Skin of body (tissue), 1 donor: ENCODE measurements at regions not wholly inside any gene's neighbourhood (a gene's known extent, or its start where the extent isn't known, plus 50 kb on each side); places are given as distances from the start of the nearest gene placed in this dataset.
"Not testable (repeated sequence)": the region's sequence is repeated elsewhere in the genome, so short reads cannot be mapped to it uniquely, and the experiment has no call there.

Experiments
- DNase-seq: peaks from one replicate; lab custom pipeline; 2025; lab: John Stamatoyannopoulos, UW

DNA sequence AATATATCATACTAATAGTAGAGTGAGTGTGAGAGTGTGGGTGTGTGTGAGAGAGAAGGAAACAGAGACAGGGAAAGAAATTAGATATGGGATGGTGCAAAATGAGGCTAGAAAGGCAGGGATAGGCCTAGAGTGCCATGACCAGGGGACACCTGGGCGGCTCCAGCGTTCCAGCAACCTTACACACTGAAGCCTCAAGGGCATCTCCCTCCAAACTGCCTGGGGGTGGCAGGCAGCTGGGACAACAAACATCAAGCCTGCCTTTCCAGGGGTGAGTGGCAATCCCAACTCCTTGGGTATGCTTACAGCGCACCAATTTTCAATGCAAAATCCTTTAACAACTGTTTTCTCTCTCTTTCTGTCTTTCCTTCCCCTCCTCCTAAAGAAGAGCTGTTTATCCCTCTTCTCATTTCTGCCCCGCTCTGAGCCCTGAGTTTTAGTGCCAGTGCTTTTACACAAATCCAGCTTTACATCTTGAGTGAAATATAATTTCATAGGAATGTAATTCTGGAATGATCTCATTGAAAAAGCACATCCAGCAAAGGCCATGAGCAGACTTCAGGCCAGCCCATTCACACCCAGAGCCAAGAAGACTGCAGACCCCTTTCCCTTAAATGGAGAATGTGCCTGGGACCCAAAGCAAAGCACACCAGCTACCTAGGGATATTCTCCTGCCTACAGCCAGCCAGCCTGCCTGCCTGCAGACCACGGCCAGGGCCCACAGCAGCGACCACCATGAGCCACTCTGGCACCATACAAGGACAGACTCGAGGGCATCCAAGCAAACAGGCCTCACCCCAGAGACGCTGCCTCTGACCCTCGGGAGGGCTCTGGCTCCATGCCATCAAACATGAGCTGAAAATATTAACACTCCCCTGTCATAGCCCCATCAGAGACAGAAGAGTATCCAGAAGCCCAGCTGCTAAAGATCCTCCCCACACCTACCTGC, 90.3 kb downstream of the RPL27A start:
- peak; percentile 46 for DNase-seq

DNA sequence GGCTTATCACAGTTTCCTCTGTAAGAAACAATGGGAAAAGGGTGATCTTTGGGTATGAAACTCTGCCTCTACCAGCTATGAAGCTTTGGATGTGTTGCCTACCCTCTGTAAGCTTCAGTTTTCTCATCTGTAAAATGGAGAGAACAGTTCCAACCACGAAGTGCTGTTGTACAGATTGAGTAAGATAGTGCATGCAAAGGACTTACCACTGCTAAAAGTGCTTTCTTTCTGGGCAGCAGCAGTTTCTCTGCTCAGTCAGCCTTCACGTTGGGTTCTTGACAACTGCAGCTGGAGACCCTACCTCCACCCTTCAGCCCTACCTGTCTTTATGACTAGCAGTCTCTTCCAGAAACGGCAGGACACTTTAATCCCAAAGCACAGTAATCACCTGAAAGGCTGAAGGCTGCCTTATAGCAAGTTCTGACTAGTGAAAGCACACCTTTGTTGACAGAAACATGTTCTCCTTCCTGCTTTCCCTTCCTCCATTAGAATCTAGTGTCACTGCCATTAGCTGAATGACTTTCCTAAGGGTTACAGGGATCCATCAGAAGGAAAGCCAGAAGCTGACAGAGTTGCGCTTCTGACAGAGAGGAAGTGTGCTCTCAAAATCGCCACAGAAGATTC, 91.4 kb downstream of the RPL27A start:
- DNase-seq: no peak

DNA sequence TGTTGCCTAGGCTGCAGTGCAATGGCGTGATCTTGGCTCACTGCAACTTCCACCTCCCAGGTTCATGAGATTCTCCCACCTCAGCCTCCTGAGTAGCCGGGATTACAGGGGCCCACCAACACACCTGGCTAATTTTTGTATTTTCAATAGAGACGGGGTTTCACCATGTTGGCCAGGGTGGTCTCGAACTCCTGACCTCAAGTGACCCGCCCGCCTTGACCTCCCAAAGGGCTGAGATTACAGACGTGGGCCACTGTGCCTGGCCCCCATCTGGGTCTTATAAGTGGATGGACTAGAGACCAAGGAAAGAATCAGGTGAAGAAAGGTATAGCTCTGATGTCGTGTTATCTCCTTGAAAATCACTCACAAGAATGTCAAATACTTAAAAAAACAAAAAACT, 92.3 kb downstream of the RPL27A start:
- DNase-seq: not testable (repeated sequence)

DNA sequence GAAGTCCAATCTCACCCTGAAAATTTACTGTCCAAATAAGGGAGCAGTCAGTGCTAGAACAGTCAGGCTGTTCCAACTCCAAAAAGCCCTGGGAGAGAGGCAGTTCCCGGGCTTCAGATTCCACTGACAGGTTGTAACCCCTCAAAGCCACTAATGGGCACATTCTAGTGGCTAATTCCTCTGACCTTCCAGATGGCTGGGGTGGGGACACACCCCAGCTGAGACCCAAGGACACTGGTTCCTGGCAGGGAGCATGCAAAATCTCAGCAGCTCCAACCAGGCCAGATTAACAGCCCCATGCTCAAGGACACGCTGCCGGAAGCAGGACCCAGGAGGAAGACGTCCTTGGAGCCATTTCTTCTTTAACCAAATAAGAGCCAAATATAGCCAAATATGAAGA, 92.7 kb downstream of the RPL27A start:
- no peak for DNase-seq

DNA sequence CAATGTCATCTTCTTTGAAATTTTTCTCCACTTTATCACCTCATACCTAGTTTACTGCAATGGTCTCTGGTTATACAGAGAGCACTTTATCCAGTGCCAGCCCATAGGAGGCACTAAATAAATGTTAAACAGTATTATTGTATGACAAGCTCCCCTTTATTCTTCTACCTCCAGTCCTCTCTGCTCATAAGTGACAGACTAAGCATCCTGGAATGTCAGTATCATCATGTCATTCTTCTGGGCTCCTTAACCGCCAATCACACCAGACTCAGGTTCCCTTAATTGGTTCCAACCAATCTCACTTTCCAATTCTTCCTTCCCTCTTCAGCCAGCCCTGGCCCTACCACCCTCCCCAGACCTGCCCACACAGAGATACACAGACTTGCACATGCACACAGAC, 93.1 kb downstream of the RPL27A start:
- DNase-seq: no peak

DNA sequence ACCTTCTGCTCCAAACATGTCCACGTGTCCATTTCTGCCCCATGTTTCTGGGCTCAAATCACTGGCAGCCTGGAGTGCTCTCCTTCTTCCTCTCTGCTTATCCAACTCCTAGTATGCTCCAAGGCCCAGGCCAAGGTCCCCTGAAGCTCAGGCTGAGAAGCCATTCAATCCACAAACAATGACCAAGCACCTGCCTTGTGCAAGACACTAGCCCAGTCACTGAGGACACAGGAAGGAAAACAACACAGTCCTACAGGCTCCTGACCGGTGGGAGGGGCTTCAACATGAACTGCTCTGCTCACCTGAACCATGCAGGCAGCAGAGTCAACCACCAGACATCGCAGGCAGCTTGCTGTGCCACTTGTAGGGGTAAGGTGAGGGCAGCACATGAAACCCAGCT, 93.6 kb downstream of the RPL27A start:
- no peak for DNase-seq

DNA sequence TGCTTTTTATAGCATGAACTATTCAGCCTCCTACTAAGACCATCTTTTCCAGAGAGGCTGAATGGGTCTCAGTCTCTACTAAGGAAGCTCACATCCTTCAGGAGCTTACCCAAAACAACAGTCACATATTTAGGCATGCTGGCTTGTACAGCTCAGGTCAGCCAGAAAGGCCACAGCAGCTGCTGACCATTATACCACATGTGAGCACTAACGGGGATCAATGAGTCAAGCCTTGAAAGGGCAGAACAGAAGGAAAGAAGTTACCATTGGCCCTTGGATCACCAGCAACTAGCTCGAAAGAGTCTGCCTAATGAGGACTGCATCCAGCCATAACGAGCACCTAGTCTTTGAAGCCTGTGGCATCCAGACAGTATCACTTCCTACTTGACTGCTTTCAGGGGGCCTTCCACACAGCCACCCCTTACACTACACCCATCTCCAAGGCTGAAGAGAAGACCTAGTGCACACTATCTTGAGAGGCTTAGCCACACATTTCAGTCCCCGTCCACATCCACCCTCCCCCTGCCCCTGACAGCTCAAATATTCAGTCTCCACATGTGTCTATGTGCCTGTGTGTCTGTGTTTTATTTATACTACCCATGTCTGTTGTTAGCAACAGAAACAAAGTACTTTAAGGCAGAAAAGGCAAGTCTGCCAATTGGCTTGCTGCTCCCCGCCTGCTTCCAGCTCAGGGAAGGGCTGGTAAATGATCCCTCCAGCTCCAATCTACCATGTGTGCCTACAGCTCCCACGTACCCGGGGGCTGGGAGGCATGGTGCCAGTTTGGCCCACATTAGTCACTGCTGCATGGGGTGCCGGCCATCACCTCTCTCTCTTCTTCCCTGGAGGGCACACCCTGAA, 95.5 kb downstream of the RPL27A start:
- peak; percentile 84 for DNase-seq

DNA sequence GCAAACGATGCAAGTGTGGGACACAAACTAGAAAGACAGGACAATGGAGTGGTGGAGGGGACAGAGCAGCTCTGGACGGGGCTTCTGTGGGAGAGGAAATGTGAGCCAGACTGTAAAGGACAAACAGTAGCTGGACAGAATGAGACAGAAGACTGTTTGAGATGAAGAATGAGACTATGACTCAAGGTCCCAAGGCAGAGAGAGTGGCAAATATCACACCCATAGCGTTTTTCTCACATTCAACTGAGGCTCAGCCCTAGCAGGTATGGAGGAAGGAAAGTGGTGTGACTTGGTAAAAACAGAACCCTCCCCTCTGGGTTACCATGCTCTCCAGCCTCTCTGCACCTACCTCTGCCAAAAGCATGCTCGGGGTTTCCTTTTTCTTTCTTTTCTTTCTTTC, 96.5 kb downstream of the RPL27A start:
- no peak for DNase-seq

DNA sequence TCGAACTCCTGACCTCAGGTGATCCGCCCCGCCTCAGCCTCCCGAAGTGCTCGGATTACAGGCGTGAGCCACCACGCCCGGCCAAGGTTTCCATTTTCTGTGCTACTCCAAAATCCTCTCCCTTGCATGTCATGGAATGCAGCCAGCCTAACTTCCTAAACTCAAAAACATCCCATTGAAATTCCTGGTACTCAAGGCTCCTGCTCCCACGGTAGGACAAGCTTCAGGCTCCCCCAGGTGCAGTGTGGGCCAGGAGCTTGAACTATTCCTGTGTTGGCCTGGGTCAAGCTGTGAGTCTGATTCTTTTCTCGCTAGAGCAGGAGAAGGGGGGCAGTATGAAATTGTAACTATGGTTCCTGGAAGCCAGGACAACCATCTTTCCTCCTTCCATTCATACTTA, 97.1 kb downstream of the RPL27A start:
- DNase-seq: no peak

DNA sequence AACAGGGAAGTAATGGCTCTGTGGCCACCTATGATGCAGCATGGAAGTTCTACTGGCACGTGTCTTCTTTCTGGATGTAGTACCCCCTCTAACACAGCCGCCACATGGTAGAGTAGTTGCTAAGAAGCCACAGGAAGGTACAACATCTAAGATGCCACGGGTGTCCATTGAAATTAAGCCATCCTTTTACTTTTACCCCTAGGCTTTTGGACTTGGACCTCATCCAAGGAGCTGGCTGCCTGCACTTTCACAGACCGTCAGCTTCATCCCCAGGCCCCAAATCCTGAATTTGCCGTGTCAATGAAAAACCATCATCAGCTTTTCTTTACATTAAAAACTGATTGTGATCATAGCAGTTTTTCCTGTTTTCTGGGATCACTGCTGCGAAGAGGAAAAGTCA, 102.4 kb downstream of the RPL27A start:
- DNase-seq: no peak

DNA sequence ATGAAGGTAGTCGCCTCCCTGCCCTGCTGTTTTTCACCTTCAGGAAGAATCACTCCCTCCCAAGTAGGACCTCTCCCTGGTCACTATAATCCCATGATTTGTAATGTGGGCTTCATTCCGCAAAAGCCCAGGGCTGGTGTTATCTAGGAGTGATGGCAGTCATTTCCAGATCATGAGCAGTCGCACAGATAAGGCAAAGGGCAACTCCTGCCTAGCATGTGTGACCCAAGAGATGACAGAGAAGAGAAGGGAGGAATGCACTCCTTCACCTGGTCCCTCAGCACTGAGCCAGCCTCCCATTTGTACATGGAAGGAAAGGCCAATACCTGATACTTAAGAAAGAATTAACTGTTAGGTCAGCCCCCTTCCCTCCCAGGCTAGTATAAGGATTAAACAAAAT, 102.9 kb downstream of the RPL27A start:
- DNase-seq: no peak

DNA sequence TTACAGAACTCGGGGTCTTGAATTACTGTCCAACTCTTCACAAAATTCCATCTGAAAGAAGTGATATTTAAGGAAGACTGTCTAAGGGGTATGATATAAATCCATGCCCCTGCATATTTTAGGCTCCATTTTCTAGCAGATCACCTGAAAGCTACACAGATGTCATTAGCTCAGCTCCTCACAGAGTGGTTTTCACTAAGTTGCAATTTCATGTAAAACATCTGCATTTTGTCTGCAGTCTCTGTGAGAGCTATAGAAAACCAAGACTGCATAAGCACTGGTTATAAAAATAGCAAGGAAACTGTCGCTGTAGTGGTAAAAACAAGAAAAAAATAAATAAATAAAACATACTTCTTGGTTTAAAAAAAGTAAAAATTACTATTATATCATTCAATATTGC, 103.4 kb downstream of the RPL27A start:
- DNase-seq: no peak

DNA sequence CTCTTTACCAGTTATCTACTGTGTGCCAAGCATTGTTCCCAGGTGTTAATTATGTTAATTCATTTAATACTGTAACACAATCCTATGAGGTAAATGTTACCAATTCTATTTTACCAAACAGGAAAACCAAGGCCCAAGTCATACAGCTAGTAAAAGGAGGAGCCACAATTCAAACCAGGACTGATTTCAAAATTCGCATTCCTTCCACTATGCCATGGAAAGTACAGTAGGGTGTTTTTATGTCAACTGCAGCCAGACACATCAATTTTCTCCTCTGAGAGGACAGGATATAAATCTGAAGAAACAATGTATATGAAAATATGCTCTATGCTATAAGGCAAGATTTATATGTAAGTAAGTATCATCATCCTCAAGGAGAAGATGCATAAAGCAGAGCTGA, 104.3 kb downstream of the RPL27A start:
- DNase-seq: peak; percentile 46

DNA sequence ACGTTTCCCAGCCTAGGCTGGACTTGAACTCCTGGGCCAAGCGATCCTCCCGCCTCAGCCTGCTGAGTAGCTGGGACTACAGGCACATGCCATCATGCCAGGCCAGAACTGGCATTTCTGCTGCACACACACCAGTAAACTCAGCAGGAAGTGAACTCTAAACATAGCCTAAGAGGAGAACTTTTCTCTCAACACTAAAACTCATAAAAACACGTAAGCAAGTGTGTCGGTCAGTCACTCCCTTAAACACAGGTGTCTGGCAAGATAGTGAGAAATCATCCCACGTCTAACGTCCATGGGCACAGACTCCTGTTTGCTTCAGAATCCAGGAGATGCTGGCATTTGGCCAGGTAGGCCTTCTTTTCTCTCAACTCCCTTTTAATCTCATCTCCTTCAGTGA, 104.8 kb downstream of the RPL27A start:
- DNase-seq: no peak

DNA sequence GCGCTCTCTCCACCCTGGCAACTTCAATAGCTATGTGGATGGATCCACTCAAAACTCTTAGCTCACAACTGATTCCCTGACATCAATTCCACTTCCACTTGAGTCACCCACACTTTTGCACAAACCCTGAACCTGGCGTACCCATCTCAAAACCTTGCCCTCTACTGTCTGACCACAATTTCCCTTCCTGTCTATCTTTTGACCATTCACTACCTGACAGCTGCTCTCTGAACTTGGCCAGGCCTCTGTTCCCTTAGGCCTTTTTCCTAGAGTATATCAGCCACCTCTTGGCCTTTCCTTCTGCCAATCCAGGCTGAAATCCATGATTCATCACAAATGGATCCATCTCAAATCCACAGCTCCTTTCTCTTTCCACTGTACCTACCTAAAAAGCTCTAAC, 106.0 kb downstream of the RPL27A start:
- no peak for DNase-seq

DNA sequence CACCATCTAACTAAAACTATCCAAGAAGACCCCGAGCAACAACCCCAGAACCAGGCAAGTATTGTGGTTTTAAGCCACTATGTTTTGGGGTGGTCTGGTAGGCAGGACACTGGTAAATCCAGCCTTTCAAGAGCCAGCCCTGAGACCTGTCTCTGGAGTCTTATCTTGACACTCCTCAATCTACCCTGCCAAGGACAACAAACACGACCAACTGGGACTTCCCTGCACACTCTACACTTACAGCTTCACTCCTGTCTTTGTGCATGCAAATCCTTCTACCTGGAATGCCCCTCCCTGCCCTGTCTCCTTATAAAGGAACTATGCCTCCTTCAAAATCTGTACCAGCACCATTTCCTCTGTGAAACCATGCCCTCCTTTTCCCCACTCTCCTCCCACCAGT, 107.3 kb downstream of the RPL27A start:
- no peak for DNase-seq

DNA sequence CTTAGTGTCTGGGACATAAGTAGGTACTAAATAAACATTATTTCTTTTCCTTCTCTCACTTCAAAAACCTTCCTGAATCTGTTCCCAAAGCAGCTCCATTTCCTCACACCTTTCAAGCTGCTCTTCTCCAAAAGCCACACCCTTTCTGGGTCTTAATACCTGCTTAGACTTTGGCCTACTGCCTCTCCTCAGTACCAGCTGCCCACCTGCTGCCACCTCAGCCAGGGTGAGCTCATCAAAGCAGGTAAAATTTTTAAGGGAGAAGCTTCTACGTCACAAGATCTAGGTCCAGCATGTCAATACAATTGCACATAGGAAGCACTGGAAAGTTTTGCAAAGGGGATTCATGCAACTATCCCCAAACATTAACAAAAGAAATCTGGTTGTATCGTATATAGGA, 108.4 kb downstream of the RPL27A start:
- no peak for DNase-seq

DNA sequence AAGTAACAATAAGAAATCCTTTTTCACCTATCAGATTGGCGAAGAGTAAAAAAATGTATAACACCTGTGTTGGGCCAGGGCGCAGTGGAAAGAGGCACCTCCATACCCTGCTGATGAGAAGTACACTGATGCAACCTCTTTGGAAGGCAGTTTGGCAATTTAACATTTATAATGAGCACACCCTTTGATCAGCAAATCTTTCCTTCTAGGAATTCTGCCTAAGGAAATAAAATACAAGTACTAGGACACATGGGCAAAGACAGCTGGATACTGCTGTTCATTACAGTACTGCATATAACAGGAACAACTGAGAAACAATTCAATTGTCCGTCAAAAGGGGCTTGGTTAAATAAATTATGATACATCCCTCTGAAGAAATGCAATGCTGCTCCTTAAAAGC, 110.1 kb downstream of the RPL27A start:
- no peak for DNase-seq

DNA sequence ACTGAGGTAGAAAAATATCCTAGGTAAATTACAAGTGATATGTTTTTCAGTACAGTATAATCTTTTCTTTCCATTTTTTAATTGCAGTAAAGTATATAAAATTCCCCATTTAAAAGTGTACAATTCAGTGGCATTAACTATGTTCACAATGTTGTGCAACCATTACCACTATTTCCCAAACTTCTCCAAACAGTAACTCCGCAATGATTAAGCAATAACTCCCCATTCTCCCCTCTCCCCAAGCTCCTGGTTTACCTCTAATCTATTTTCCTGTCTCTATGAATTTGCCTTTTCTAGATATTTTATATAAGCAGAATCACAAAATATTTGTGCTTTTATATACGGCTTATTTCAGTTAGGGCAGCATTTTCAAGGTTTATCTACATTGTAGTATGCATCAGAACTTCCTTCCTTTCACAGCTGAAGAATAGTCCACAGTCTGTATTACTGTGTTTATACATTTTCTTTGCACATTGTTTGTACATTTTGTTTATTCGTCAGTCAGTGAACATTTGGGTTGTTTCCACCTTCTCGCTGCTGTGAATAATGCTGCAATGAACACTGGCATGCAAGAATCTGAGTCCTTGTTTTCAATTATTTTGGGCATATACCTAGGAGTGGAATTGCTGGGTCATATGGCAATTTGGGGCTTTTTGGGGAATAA, 110.7 kb downstream of the RPL27A start:
- no peak for DNase-seq

DNA sequence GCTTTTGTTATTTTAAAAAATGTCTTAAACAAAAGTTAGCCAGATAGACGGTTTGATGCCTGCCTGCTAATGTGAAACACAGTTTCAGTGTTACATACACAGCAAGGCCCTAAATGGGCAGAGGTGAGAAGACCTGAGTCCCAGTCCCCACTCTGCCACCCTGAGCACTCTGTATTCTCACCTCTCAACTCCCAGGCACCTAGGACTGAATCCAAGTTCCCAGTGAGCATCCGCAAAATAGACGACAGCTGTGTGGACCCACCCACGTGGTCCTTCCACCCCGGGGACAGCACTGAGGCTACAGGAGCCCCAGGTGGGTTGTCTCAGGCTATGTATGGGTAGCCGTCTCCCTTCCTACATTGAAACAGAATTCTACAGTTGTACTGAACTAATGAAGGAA, 111.5 kb downstream of the RPL27A start:
- no peak for DNase-seq

DNA sequence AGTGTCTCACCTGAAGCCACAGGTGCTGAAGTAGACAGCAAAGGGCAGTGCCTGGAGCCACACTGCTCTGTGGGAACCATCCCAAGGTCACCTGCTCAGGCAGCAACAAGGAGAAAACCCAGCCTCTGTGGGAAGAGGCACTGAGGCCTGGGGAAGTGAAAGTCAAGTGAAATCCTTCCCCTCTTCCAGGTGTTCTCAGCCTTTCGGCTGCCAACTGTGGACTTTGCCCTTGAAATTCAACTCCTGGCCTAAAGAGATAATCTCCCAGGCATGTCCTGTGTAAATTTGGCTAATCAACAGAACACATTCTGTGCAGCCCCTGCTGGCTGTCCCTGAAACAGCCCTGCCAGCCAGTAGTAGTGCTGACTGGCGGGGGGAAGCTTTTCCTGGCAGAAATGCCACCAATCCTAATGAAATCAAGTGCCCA, 112.1 kb downstream of the RPL27A start:
- no peak for DNase-seq

DNA sequence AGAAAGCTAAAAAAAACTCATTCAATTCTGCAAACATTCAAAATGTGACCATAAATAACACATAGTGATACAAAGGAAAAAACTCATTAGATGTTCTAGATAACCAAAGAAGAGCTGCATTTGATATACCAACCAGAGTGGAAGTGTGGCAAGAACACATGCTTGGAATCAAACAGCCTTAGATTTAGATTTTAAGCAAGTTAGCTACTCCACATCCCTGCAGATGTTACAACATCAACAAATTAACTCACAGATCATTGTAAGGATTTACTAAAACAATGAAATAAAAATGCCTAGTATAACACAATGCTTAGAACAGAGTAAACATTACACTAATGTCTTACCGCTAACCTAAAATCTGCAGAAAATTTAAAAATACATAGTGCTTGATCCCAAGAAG, 114.0 kb upstream of the AKIP1 start:
- no peak for DNase-seq
